ENCODE measurements at regions not wholly inside any gene's neighbourhood (a gene's known extent, or its start where the extent isn't known, plus 50 kb on each side); places are given as distances from the start of the nearest gene placed in this dataset.

- H3K79me2 ChIP-seq (ENCODE audit: insufficient read depth, low read length), result no peaks in the 10 kb centered on the region
- no peak for TF ChIP-seq EZH2 (IDR thresholded peaks at IDR 0.05; ENCODE audit: borderline replicate concordance, low read length)
- TF ChIP-seq, protein P1, sequence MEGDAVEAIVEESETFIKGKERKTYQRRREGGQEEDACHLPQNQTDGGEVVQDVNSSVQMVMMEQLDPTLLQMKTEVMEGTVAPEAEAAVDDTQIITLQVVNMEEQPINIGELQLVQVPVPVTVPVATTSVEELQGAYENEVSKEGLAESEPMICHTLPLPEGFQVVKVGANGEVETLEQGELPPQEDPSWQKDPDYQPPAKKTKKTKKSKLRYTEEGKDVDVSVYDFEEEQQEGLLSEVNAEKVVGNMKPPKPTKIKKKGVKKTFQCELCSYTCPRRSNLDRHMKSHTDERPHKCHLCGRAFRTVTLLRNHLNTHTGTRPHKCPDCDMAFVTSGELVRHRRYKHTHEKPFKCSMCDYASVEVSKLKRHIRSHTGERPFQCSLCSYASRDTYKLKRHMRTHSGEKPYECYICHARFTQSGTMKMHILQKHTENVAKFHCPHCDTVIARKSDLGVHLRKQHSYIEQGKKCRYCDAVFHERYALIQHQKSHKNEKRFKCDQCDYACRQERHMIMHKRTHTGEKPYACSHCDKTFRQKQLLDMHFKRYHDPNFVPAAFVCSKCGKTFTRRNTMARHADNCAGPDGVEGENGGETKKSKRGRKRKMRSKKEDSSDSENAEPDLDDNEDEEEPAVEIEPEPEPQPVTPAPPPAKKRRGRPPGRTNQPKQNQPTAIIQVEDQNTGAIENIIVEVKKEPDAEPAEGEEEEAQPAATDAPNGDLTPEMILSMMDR (IDR thresholded peaks at IDR 0.05; ENCODE audit: low read length), result no peak
- no peaks in the 10 kb centered on the region for H3K9me3 ChIP-seq (ENCODE audit: low read length)
- no peak overlapping the region for H2AFZ ChIP-seq (ENCODE audit: low read length)
- H3K27me3 ChIP-seq (ENCODE audit: insufficient read depth, low read length), result no peaks in the 10 kb centered on the region
- no peak overlapping the region for H3K9ac ChIP-seq (ENCODE audit: low read length)
- no peak overlapping the region for H3K4me2 ChIP-seq (ENCODE audit: low read length)
- H3K27ac ChIP-seq (ENCODE audit: low read depth, low read length, poor library complexity, severe bottlenecking), result no peak overlapping the region
- H3K9me2 ChIP-seq (ENCODE audit: low read depth, low read length), result no peaks in the 10 kb centered on the region
- H4K20me1 ChIP-seq (ENCODE audit: insufficient read depth, low read length), result no peaks in the 10 kb centered on the region
- no peaks in the 10 kb centered on the region for H3K4me1 ChIP-seq (ENCODE audit: insufficient read depth, low read length, severe bottlenecking)
- no peak overlapping the region for H3K4me3 ChIP-seq (ENCODE audit: low read depth, low read length, poor library complexity, severe bottlenecking)
- no peaks in the 10 kb centered on the region for H3K36me3 ChIP-seq (ENCODE audit: insufficient read depth, low read length)
- H3F3A ChIP-seq (ENCODE audit: insufficient read depth, low read length), result no peaks in the 10 kb centered on the region
Observed at GRCh38 chr2:196367633-196368032, 196.3 kb upstream of the STK17B start.

DNA sequence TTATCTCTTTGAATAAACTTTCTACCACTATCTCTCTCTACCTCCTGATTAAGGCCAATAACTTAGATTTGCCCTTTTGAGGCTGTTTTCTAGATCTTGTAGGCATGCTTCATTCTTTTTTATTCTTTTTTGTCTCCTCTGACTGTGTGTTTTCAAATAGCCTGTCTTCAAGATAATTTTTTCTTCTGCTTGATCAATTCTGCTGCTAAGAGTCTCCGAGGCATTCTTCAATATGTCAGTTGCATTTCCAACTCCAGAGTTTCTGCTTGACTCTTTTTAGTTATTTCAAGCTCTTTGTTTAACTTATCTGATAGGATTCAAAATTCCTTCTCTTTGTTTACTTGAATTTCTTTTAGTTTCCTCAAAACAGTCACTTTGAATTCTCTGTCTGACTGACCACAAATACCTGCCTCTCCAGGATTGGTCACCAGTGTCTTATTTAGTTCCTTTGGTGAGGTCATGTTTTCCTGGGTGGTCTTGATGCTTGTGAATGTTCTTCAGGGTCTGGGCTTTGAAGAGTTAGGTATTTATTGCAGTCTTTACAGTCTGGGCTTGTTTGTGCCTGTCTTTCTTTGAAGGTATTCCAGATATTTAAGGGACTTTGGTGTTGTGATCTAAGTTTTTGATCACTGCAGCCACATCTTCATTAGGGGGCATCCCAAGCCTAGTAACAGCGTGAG lies 197.3 kb upstream of the STK17B start:
- TF ChIP-seq, protein P1 (IDR thresholded peaks at IDR 0.05; ENCODE audit: low read length), result no peak
- no peak for TF ChIP-seq EZH2 (IDR thresholded peaks at IDR 0.05; ENCODE audit: borderline replicate concordance, low read length)

GRCh38 chr2:196369967-196370366 lies 198.6 kb upstream of the STK17B start:
- TF ChIP-seq EZH2 (IDR thresholded peaks at IDR 0.05; ENCODE audit: borderline replicate concordance, low read length), result no peak
- TF ChIP-seq, protein P1 (IDR thresholded peaks at IDR 0.05; ENCODE audit: low read length), result no peak
- no peaks in the 10 kb centered on the region for H3K79me2 ChIP-seq (ENCODE audit: insufficient read depth, low read length)
- no peaks in the 10 kb centered on the region for H3K4me1 ChIP-seq (ENCODE audit: insufficient read depth, low read length, severe bottlenecking)
- H3K4me3 ChIP-seq (ENCODE audit: low read depth, low read length, poor library complexity, severe bottlenecking), result no peak overlapping the region
- no peak overlapping the region for H3K27ac ChIP-seq (ENCODE audit: low read depth, low read length, poor library complexity, severe bottlenecking)
- no peaks in the 10 kb centered on the region for H3K27me3 ChIP-seq (ENCODE audit: insufficient read depth, low read length)
- H3K9ac ChIP-seq (ENCODE audit: low read length), result no peak overlapping the region
- no peaks in the 10 kb centered on the region for H3K9me3 ChIP-seq (ENCODE audit: low read length)
- no peak overlapping the region for H3K4me2 ChIP-seq (ENCODE audit: low read length)
- no peaks in the 10 kb centered on the region for H3F3A ChIP-seq (ENCODE audit: insufficient read depth, low read length)
- no peaks in the 10 kb centered on the region for H4K20me1 ChIP-seq (ENCODE audit: insufficient read depth, low read length)
- H3K36me3 ChIP-seq (ENCODE audit: insufficient read depth, low read length), result no peaks in the 10 kb centered on the region
- no peaks in the 10 kb centered on the region for H3K9me2 ChIP-seq (ENCODE audit: low read depth, low read length)
- no peak overlapping the region for H2AFZ ChIP-seq (ENCODE audit: low read length)

More for the DNA sequence above, 197.3 kb upstream of the STK17B start:
- H3K9me3 ChIP-seq (ENCODE audit: low read length), result no peaks in the 10 kb centered on the region
- H3K4me2 ChIP-seq (ENCODE audit: low read length), result no peak overlapping the region
- no peaks in the 10 kb centered on the region for H3K27me3 ChIP-seq (ENCODE audit: insufficient read depth, low read length)
- H3K36me3 ChIP-seq (ENCODE audit: insufficient read depth, low read length), result no peaks in the 10 kb centered on the region
- no peak overlapping the region for H3K27ac ChIP-seq (ENCODE audit: low read depth, low read length, poor library complexity, severe bottlenecking)
- no peaks in the 10 kb centered on the region for H3K4me1 ChIP-seq (ENCODE audit: insufficient read depth, low read length, severe bottlenecking)
- H3K9me2 ChIP-seq (ENCODE audit: low read depth, low read length), result no peaks in the 10 kb centered on the region
- no peaks in the 10 kb centered on the region for H3F3A ChIP-seq (ENCODE audit: insufficient read depth, low read length)
- no peak overlapping the region for H3K4me3 ChIP-seq (ENCODE audit: low read depth, low read length, poor library complexity, severe bottlenecking)
- no peaks in the 10 kb centered on the region for H4K20me1 ChIP-seq (ENCODE audit: insufficient read depth, low read length)
- H2AFZ ChIP-seq (ENCODE audit: low read length), result no peak overlapping the region
- H3K79me2 ChIP-seq (ENCODE audit: insufficient read depth, low read length), result no peaks in the 10 kb centered on the region
- no peak overlapping the region for H3K9ac ChIP-seq (ENCODE audit: low read length)

All from OCI-LY1 (cell line).